ENCODE measurements at regions not wholly inside any gene's neighbourhood (a gene's known extent, or its start where the extent isn't known, plus 50 kb on each side); places are given as distances from the start of the nearest gene placed in this dataset.

DNA sequence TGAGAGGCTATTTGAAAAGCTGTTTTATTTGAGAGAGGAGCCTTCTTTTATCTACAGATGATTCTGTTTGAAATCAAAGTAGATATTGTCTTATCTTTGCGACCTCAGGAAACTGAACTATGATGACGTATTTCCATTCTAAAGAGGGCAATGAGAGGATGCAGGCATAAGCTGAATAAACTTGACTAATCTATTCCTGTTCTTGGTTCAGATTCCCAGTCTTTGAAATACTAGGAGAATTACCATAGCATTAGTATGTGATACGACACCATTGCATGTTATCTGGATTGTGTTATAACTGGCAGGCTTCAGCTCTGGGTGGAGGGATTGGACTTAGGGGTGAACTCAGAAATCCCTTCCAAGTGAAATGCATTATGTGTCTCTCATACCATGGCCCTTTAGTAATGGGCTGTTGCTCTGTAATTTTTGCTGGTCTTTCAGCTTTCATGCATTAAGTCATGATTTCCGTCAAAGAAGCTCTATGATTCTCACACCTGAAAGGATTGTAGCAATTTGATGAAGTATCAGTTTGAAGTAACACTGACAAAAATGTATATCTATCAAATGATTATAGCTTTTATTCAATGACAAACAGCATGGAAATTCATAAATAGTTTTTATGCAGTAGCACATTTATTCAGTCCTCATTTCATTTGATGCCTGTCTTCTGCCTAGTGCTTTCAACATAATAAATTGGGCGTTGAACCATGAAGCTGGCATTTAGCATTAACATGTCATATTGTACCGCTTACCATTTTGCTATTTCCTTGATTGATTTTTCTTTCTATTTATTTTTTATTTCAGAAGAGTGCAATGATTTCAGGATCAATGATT lies 138.4 kb upstream of the SPACA1 start:
- no peak for DNase-seq (ENCODE audit: low spot score)

DNA sequence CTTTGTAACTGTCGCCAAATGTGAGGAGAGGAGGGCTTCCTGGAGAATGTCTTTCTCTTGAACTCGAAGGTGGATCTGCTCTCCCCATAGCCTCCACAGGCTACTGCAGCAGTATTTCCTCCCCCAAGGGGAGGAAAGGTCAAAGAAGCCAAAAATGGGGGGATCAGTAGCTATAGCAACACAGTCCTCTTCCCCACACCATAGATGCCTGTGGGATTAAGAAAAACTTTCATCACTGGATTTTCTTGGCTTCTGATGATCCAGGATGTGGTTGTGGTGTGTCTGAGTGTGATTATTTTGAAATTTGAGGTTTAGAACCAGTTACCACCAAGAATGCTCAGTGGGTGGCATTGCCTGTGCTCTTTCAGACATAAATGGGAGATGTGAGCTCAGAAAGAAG lies 140.1 kb upstream of the SPACA1 start:
- no peak for DNase-seq (ENCODE audit: low spot score)

DNA sequence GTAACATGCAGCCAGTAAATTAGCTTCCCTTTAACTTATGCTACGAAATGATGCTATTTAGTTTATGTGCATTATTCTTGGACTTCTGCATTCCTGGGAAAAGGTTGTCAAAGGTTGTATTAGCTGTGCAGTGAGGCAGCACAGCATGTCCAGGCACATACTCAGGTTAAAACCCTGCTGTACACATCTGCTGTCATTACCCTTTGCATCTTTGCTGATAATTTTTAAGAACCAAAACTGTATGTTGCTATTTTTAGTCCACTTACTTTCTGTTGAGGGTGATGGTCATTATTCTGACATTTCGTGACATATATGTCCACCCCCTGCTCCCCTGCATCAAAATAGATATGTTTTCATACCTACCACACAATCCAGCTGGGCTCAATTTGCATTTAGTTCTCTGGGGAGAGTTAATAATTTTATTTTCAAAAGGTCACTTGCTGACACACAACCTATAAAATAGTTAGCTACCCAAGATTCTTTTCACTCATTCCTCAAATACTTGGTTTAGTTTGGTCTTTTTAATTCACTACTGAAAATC lies 142.5 kb upstream of the SPACA1 start:
- no peak for DNase-seq (ENCODE audit: low spot score)

DNA sequence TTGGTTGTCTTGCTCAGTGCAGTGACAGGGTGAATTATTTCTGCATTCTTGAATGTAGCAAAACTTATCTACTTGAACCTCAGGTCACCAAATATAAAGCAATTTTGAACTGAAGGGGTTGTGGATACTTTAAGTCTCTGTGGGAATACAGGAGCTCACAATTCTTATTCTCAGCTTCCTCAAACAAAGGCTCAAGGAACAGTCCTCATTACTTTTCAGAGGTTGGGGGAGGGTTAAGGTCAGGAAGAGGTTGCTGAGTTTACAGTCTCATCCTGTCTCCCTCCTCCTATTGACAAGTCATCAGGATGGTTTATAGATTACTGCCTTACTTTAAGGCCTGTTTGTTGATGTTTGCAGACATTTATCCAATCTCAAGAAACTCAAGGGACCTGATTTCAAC lies 143.6 kb upstream of the SPACA1 start:
- DNase-seq (ENCODE audit: low spot score): peak; percentile 41

GRCh38 chr6:87903323-87903722 lies 144.3 kb upstream of the SPACA1 start:
- no peak for DNase-seq (ENCODE audit: low spot score)

- DNase-seq (ENCODE audit: low spot score): no peak
Observed at GRCh38 chr6:87902383-87902782, 145.3 kb upstream of the SPACA1 start.

GRCh38 chr6:87901613-87902012 lies 146.0 kb upstream of the SPACA1 start:
- no peak for DNase-seq (ENCODE audit: low spot score)

GRCh38 chr6:87900160-87900698 lies 147.4 kb upstream of the SPACA1 start:
- no peak for DNase-seq (ENCODE audit: low spot score)

GRCh38 chr6:87899499-87900147 lies 148.0 kb upstream of the SPACA1 start:
- DNase-seq (ENCODE audit: low spot score): no peak

GRCh38 chr6:87897663-87898062 lies 150.0 kb upstream of the SPACA1 start:
- DNase-seq (ENCODE audit: low spot score): no peak

DNA sequence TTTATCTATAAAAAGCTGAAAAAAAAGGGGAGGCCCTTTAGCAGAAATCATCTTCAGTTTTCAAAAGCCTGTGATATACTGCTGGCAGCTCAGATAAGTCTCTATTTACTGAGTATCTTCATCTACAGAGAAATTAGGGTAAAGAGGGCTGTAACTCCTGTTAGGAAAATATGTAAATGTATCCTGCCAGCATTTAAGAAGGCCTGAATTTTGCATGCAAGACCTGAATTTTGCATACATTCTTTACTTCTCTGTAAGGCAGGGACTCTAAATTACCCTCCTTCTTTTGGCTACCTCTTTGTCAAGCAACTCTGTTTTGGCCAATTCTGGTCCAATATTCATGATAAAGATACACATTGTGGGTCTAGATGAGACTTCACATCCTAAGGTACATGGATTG lies 150.6 kb upstream of the SPACA1 start:
- no peak for DNase-seq (ENCODE audit: low spot score)

GRCh38 chr6:87887266-87887665 lies 160.4 kb upstream of the SPACA1 start:
- no peak for DNase-seq (ENCODE audit: low spot score)

DNA sequence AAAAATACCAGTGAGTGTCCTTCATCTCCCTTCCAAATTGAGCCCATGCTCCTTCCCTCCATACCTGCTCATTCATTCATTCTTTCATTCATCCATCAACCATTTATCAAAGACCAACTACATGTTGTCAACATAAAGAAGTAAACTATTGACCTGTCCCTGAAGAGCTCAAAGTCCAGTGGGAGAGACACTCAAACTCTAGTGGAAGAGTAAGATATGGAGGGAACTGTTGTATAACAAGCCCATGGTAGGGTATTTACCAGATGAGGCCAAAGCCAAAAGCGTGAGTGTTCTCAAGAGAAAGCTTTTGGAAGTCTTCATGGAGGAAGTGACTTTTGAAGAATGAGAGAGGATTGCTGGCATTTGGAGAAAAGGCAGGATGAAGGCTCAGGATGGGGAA lies 163.4 kb upstream of the SPACA1 start:
- DNase-seq (ENCODE audit: low spot score): no peak

GRCh38 chr6:87881342-87881895 lies 166.2 kb upstream of the SPACA1 start:
- DNase-seq (ENCODE audit: low spot score): no peak

- DNase-seq (ENCODE audit: low spot score): no peak
Observed at GRCh38 chr6:87879132-87879861, 168.3 kb upstream of the SPACA1 start.

DNA sequence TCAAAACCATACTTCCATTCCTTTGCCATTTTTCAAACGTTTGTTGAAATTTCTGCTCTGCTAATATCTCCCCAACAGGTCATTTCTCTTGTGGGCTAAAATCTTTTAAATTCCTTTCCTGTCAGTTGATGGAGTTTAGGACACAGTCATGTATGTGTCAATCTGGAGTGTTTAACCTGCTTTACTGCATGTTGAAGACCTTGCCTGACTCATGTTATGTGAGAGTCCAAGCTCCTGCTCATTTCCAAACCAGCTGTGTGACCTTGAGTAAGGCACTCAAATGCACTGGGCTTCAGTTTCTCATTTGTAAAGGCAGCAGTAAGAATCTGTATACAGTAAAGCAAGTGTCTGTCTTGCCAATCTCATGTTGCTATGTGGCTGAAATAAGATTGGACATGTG lies 171.9 kb upstream of the SPACA1 start:
- no peak for DNase-seq (ENCODE audit: low spot score)

DNA sequence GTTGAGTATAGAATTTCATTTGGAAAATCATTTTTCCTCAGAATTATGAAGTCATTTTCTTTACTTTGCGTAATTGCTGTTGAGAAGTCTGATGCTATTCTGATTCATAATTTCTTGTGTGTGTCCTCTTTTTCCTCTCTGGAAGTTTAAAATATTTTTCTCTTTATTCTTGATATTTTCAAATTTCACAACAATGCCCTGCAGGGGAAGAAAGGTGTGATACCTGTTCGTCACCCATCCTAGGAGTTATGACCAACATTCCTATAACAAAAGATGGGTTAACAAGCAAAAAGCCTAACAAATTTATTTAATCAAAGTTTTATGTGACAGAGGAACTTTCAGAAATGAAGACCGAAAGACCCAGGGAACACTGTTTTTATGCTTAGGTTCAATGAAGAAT lies 171.5 kb upstream of the AKIRIN2 start:
- DNase-seq (ENCODE audit: low spot score): no peak

GRCh38 chr6:87870556-87870955 lies 168.5 kb upstream of the AKIRIN2 start:
- DNase-seq (ENCODE audit: low spot score): no peak

- no peak for DNase-seq (ENCODE audit: low spot score)
Observed at GRCh38 chr6:87869064-87869905, 167.3 kb upstream of the AKIRIN2 start.

DNA sequence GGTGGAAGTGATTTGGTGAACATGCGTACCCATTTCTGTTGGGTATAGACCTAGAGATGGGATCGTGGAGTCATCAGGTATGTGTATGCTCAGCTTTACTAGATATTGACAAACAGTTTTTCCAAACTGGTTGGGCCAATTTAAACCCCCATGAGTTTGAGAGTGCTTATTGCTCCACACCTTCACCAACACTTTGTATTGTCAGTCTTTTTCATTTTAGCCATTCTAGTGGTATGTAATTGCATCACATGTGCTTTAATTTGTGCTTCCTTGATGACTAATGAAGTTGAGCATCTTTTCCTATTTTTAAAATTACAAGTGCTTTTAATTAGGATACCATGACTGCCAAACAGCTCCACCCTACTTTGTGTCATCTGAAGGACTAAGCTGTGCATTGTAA lies 158.9 kb upstream of the AKIRIN2 start:
- no peak for DNase-seq (ENCODE audit: low spot score)

DNA sequence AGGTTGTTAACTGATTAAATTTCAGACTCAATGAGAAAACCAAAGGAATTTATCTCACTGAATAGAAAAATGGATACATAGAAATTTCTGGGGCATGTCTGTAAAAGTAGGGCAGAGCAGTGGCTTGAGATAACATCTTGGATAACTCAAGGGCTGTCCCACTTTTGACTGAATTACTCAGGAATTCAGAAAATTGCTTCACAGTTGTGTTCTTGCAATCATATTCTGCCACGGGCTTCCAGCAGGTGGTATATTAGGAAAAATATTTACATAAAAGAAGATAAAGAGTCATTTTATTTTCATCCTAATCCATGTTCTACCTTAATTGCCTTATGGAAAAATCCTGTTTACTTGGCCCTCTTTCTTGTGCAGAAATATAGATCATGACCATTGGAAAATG lies 156.4 kb upstream of the AKIRIN2 start:
- no peak for DNase-seq (ENCODE audit: low spot score)
